Head of caudate nucleus (tissue), 42 donors: ENCODE measurements at regions not wholly inside any gene's neighbourhood (a gene's known extent, or its start where the extent isn't known, plus 50 kb on each side); places are given as distances from the start of the nearest gene placed in this dataset.
A peak's percentile ranks its signal among the peaks of the same experiment; 100 is the strongest.

ENCODE experiments used
- DNase-seq, 42 donors: peaks; one replicate each; pipeline versions ENCODE4 v3.0.0 to v3.0.0-alpha.2; 2020 to 2021; ENCODE audit warnings: mixed read lengths in 7 of 42
- intact Hi-C: fragments of 100-400 bp; cut with DNase I; formaldehyde crosslinking; loops from one replicate; pipeline ENCODE4 v1.15.0; 2022

GRCh38 chr2:8193686-8194615 is 487.9 kb upstream of the ID2 start:
- intact Hi-C loops = no loop called here
- peak in 3 of 42 donors; percentile 5 to 32 (median 16) for DNase-seq

DNA sequence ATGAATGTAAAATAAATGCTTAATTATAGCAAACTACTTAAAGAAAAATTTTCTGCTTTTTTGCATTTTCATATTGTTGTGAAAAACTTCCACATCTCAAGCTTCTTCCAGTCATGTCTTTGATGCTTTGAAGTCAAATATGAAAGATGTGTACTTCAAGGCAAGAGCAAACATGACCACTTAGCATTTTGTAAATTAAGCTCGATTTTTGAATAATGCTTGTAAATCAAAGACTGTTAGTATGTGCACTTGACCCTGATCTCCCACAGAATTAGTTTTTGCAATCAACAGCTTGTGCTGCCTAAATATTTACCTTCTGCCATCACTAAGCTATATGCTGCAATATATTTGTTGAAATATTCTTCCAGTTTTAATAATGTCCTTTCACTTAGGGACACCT is 486.1 kb upstream of the ID2 start:
- intact Hi-C loops = no loop called here
- no peak for DNase-seq

DNA sequence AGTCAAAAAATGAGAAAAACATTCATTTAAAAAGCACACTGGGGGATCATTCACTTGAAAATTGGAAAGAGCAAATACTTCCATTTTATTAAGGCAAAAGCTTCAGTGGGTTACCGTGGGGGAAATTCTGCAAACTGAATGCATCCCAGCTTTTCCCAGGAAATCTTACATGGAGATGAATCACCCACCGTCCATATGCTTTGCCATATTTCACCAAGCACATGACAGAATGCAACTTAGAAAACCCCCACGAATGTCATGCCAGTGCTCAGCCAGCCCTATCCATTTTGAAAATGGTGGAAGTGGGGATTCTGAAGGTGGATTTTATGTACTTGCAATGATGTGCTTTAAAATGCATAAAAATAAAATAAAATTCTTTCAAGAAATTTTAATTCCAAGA is 485.5 kb upstream of the ID2 start:
- no peak for DNase-seq

GRCh38 chr2:8197101-8197500 is 484.8 kb upstream of the ID2 start:
- intact Hi-C loops = no loop called here
- DNase-seq = no peak

More for the DNA sequence above, 485.5 kb upstream of the ID2 start:
- intact Hi-C loops = no loop called here

DNA sequence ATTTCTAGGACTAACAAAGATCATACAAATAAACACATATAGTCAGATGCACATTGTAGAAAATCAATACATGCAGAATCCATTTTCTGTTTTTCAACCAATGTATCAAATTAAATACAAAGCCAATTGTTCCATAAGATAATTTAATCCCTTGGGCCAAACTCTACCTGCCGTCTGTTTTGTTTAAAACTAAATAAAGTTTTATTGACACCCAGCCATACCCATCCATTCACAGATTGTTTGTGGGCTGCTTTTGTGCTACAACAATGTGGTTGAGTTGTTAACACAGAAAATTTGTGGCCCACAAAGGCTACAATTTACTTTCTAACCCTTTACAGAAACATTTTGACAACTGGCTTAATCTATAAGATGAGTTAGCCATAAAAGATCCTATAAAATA is 484.0 kb upstream of the ID2 start:
- intact Hi-C loops = no loop called here

GRCh38 chr2:8198766-8199382 is 483.0 kb upstream of the ID2 start:
- no peak for DNase-seq
- intact Hi-C loops = no loop called here

More for the DNA sequence above, 484.0 kb upstream of the ID2 start:
- DNase-seq = no peak

DNA sequence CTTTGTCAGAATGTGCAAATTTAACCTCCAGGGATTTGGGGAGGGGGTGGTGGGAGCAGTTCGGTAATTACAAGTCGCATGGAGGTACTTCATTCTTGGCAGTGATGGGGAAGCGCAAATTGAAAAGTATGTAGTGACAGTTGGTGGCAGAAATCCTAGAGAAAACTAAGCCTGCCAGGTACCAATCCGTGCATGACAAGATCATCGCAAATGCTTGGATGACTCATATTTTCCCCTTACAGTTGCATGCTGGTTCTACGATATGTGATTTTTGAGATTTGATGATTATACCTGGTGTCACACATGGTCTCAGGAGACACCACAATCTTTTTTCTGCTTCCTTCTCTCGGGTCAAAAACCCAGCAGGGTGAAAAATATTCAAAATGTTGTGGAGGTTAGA is 479.7 kb upstream of the ID2 start:
- intact Hi-C loops = no loop called here
- DNase-seq = peak in 3 of 42 donors; percentile 16 to 48 (median 46)

DNA sequence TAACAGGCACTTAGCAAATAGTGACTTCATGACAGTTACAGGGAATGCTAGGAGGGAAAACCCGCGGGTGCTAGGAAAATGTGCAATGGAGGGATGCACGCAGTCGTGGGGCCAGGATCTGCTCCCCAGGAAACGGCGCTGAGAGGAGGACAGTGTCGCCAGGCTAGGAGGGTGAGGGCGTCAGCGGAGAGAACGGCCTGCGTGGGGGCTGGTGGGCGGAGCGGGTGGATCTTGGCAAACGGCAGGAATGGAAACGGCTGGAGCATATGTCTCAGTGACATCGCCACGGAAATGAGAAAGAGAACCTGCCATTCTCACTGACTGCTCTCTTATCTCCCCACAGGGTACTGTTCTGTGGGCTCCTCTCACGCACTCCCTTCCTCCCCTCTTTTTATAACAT is 478.5 kb upstream of the ID2 start:
- peak in 4 of 42 donors; percentile 13 to 37 (median 17) for DNase-seq
- intact Hi-C loops = no loop called here

GRCh38 chr2:8204711-8205110 is 477.1 kb upstream of the ID2 start:
- intact Hi-C loops = no loop called here
- DNase-seq = no peak

- DNase-seq = no peak
- intact Hi-C loops = no loop called here
Observed at GRCh38 chr2:8209494-8209893, 472.4 kb upstream of the ID2 start.

DNA sequence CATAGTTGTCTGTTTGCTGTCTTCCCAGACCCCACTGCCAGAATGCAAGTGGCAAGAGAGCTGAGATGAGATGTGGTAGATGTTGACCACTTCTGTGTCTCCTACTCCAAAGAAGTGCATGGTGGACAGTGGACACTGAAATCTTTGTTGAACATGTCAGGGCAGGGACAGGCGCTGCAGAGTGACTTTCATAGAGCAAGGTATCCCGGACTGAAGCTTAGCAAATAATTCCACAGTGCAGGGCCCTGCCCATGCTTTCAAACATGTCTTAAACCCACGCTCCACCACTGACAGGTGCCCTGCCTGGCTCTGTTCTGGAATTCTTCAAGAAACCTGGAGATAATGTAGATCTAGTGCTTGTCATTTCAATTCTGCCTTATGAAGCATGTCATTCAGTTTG is 470.5 kb upstream of the ID2 start:
- intact Hi-C loops = no loop called here
- DNase-seq = no peak

- DNase-seq = no peak
- intact Hi-C loops = no loop called here
Observed at GRCh38 chr2:8212239-8212638, 469.6 kb upstream of the ID2 start.

DNA sequence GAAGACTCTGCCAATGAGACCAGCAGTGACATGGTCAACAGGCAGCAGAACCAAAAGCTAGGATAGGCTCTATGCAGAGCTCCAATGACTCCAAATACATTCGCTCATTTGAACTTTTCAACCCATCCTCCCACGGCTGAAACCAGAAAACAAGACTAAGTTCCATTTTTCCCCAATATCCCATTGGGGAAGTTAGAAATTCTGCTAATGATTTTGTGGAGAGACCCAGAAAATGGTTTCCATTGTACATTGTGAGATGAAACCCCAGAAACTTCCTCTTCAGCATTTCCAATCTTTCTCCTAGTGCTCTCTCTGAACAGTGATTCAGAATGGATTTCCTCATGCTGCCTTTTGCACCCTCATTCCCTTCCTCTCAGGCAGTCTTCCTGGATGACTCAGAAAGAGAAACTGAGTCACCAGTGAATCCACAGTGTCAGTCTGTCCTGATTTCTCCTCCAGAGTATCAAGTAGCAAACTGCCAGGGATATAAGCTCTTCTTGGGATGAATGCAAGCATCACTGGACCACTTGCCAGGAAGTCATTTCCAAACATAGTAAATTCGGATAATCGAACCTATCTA is 467.7 kb upstream of the ID2 start:
- no peak for DNase-seq
- intact Hi-C loops = no loop called here

GRCh38 chr2:8215159-8215863 is 466.5 kb upstream of the ID2 start:
- no peak for DNase-seq
- intact Hi-C loops = no loop called here

GRCh38 chr2:8215982-8216381 is 465.9 kb upstream of the ID2 start:
- intact Hi-C loops = no loop called here
- DNase-seq = no peak

GRCh38 chr2:8216397-8216796 is 465.5 kb upstream of the ID2 start:
- no peak for DNase-seq
- intact Hi-C loops = no loop called here

- intact Hi-C loops = no loop called here
Observed at GRCh38 chr2:8217468-8218030, 464.3 kb upstream of the ID2 start.

GRCh38 chr2:8219096-8219495 is 462.8 kb upstream of the ID2 start:
- DNase-seq = no peak
- intact Hi-C loops = no loop called here

More at GRCh38 chr2:8217468-8218030, 464.3 kb upstream of the ID2 start:
- DNase-seq = no peak

DNA sequence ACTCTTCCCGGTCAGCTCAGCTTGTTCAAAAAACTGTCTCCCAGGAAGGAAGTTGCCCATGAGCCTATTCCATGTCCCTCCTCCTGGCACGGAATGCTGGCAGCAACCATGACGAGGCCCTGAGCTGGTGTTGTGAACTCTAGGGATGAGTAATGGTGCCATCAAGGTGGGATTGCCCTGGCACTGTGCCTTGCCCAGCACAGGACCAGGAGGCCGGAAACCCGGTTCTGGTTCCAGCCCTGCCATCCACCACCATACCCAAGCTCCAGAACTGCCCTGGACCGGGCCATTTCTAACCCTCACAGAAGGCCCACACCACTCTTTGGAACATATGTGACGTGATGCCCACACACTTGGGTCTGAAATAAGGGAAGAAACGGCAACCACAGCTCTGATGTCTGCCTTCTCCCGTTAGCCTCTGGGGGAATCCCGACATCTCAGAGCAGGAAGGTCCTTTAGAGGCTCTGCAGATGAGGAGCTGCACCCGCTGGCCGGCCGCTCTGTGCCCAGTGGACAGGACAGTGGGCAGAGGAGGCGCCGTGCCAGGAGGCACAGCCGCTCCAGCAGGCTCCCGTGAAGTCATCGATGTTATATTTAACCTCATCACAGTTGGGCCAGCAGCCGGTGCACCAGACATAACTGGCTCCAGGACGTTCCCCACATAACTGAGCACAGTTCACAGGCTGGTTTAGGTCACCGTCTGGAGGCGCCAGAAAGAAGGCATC is 462.1 kb upstream of the ID2 start:
- intact Hi-C loops = no loop called here
- DNase-seq = peak in 1 of 42 donors; percentile 20
